ENCODE measurements at regions not wholly inside any gene's neighbourhood (a gene's known extent, or its start where the extent isn't known, plus 50 kb on each side); places are given as distances from the start of the nearest gene placed in this dataset.

GRCh38 chr13:59300355-59301173 lies 863.2 kb downstream of the DIAPH3 start:
- peaks cover 0 to 1% (median 0%) of the 10 kb centered on the region in 7 donors for H3K4me1 Mint-ChIP-seq
- Histone ChIP-seq H3K4me3 (ENCODE audit: low read length) (no peak overlapping the region), H3K27me3 (ENCODE audit: control insufficient read depth in 2 of 2, insufficient read depth in 2 of 2, low read length in 2 of 2) (no peaks in the 10 kb centered on the region), H3K9me3 (ENCODE audit: control insufficient read depth in 2 of 3, low read length in 3 of 3) (no peaks in the 10 kb centered on the region), H3K4me1 (ENCODE audit: control insufficient read depth in 2 of 2, insufficient read depth in 2 of 2, low read length in 2 of 2) (no peaks in the 10 kb centered on the region), H3K27ac (ENCODE audit: low read depth, low read length) (no peak overlapping the region), H3K36me3 (ENCODE audit: control insufficient read depth in 2 of 3, insufficient read depth in 3 of 3, low read length in 3 of 3) (no peaks in the 10 kb centered on the region)
- ChIA-PET POLR2A (no interaction called here), CTCF (interaction anchor here (0.6 kb wide), 1 partner anchor 60 kb away, joined by 3 read pairs; no protein-coding TSS in a partner anchor)
- H3K36me3 Mint-ChIP-seq, result no peaks in the 10 kb centered on the region
- H3K9me3 Mint-ChIP-seq, result peaks cover 0 to 15% (median 5%) of the 10 kb centered on the region in 11 donors
- H3K4me3 Mint-ChIP-seq, result no peak overlapping the region
- H3K27me3 Mint-ChIP-seq, result peaks cover 0 to 7% (median 5%) of the 10 kb centered on the region in 5 donors
- intact Hi-C loops (cut with micrococcal nuclease), result no loop called here
- DNase-seq, result no peak
- peak overlapping the region in 1 of 9 donors; percentile 0 for H3K27ac Mint-ChIP-seq
- ATAC-seq, result no peak

GRCh38 chr13:59301174-59301567 lies 862.6 kb downstream of the DIAPH3 start:
- Histone ChIP-seq H3K27ac (ENCODE audit: low read depth, low read length) (no peak overlapping the region), H3K27me3 (ENCODE audit: control insufficient read depth in 2 of 2, insufficient read depth in 2 of 2, low read length in 2 of 2) (no peaks in the 10 kb centered on the region), H3K4me3 (ENCODE audit: low read length) (no peak overlapping the region), H3K9me3 (ENCODE audit: control insufficient read depth in 2 of 3, low read length in 3 of 3) (no peaks in the 10 kb centered on the region), H3K36me3 (ENCODE audit: control insufficient read depth in 2 of 3, insufficient read depth in 3 of 3, low read length in 3 of 3) (no peaks in the 10 kb centered on the region), H3K4me1 (ENCODE audit: control insufficient read depth in 2 of 2, insufficient read depth in 2 of 2, low read length in 2 of 2) (no peaks in the 10 kb centered on the region)
- ATAC-seq (no peak), DNase-seq (no peak)
- Mint-ChIP-seq H3K9me3 (peaks cover 0 to 10% (median 4%) of the 10 kb centered on the region in 11 donors), H3K4me3 (no peak overlapping the region), H3K27ac (peak overlapping the region in 1 of 9 donors; percentile 0), H3K27me3 (peaks cover 0 to 7% (median 5%) of the 10 kb centered on the region in 5 donors), H3K4me1 (peaks cover 0 to 1% (median 0%) of the 10 kb centered on the region in 7 donors), H3K36me3 (no peaks in the 10 kb centered on the region)
- POLR2A ChIA-PET, result no interaction called here
- CTCF ChIA-PET, result no interaction called here
- intact Hi-C loops (cut with micrococcal nuclease), result no loop called here

- Histone ChIP-seq H3K27me3 (ENCODE audit: control insufficient read depth in 2 of 2, insufficient read depth in 2 of 2, low read length in 2 of 2) (no peaks in the 10 kb centered on the region), H3K27ac (ENCODE audit: low read depth, low read length) (no peak overlapping the region), H3K36me3 (ENCODE audit: control insufficient read depth in 2 of 3, insufficient read depth in 3 of 3, low read length in 3 of 3) (no peaks in the 10 kb centered on the region), H3K4me3 (ENCODE audit: low read length) (no peak overlapping the region), H3K4me1 (ENCODE audit: control insufficient read depth in 2 of 2, insufficient read depth in 2 of 2, low read length in 2 of 2) (no peaks in the 10 kb centered on the region), H3K9me3 (ENCODE audit: control insufficient read depth in 2 of 3, low read length in 3 of 3) (no peaks in the 10 kb centered on the region)
- ChIA-PET POLR2A (no interaction called here), CTCF (no interaction called here)
- peaks cover 0 to 1% (median 0%) of the 10 kb centered on the region in 7 donors for H3K4me1 Mint-ChIP-seq
- peaks cover 0 to 7% (median 6%) of the 10 kb centered on the region in 5 donors for H3K27me3 Mint-ChIP-seq
- no peaks in the 10 kb centered on the region for H3K36me3 Mint-ChIP-seq
- intact Hi-C loops (cut with micrococcal nuclease), result no loop called here
- ATAC-seq (no peak), DNase-seq (no peak)
- no peak overlapping the region for H3K27ac Mint-ChIP-seq
- peaks cover 0 to 4% (median 0%) of the 10 kb centered on the region in 11 donors for H3K9me3 Mint-ChIP-seq
- H3K4me3 Mint-ChIP-seq, result no peak overlapping the region
Observed at GRCh38 chr13:59303433-59303832, 860.3 kb downstream of the DIAPH3 start.

GRCh38 chr13:59304596-59304995 lies 859.1 kb downstream of the DIAPH3 start:
- POLR2A ChIA-PET, result no interaction called here
- Mint-ChIP-seq H3K4me1 (peaks cover 0 to 1% (median 0%) of the 10 kb centered on the region in 7 donors), H3K4me3 (no peak overlapping the region), H3K27me3 (peaks cover 0 to 12% (median 6%) of the 10 kb centered on the region in 5 donors), H3K9me3 (peaks cover 0 to 4% (median 0%) of the 10 kb centered on the region in 11 donors), H3K27ac (no peak overlapping the region), H3K36me3 (no peaks in the 10 kb centered on the region)
- Histone ChIP-seq H3K27me3 (ENCODE audit: control insufficient read depth in 2 of 2, insufficient read depth in 2 of 2, low read length in 2 of 2) (no peaks in the 10 kb centered on the region), H3K9me3 (ENCODE audit: control insufficient read depth in 2 of 3, low read length in 3 of 3) (no peaks in the 10 kb centered on the region), H3K27ac (ENCODE audit: low read depth, low read length) (no peak overlapping the region), H3K4me3 (ENCODE audit: low read length) (no peak overlapping the region), H3K4me1 (ENCODE audit: control insufficient read depth in 2 of 2, insufficient read depth in 2 of 2, low read length in 2 of 2) (no peaks in the 10 kb centered on the region), H3K36me3 (ENCODE audit: control insufficient read depth in 2 of 3, insufficient read depth in 3 of 3, low read length in 3 of 3) (no peaks in the 10 kb centered on the region)
- CTCF ChIA-PET, result no interaction called here
- ATAC-seq, result no peak
- intact Hi-C loops (cut with micrococcal nuclease), result no loop called here
- DNase-seq, result no peak

GRCh38 chr13:59305896-59306295 lies 857.8 kb downstream of the DIAPH3 start:
- POLR2A ChIA-PET, result no interaction called here
- Histone ChIP-seq H3K36me3 (ENCODE audit: control insufficient read depth in 2 of 3, insufficient read depth in 3 of 3, low read length in 3 of 3) (no peaks in the 10 kb centered on the region), H3K9me3 (ENCODE audit: control insufficient read depth in 2 of 3, low read length in 3 of 3) (no peaks in the 10 kb centered on the region), H3K27me3 (ENCODE audit: control insufficient read depth in 2 of 2, insufficient read depth in 2 of 2, low read length in 2 of 2) (no peaks in the 10 kb centered on the region), H3K4me1 (ENCODE audit: control insufficient read depth in 2 of 2, insufficient read depth in 2 of 2, low read length in 2 of 2) (no peaks in the 10 kb centered on the region), H3K4me3 (ENCODE audit: low read length) (no peak overlapping the region), H3K27ac (ENCODE audit: low read depth, low read length) (no peak overlapping the region)
- CTCF ChIA-PET, result no interaction called here
- Mint-ChIP-seq H3K9me3 (peaks cover 0 to 3% (median 0%) of the 10 kb centered on the region in 11 donors), H3K27me3 (peaks cover 0 to 12% (median 6%) of the 10 kb centered on the region in 5 donors), H3K4me3 (no peak overlapping the region), H3K27ac (no peak overlapping the region), H3K4me1 (no peaks in the 10 kb centered on the region), H3K36me3 (no peaks in the 10 kb centered on the region)
- intact Hi-C loops (cut with micrococcal nuclease), result no loop called here
- no peak for ATAC-seq
- no peak for DNase-seq

GRCh38 chr13:59312776-59313175 lies 851.0 kb downstream of the DIAPH3 start:
- DNase-seq (no peak), ATAC-seq (no peak)
- Histone ChIP-seq H3K27ac (ENCODE audit: low read depth, low read length) (no peak overlapping the region), H3K9me3 (ENCODE audit: control insufficient read depth in 2 of 3, low read length in 3 of 3) (no peaks in the 10 kb centered on the region), H3K36me3 (ENCODE audit: control insufficient read depth in 2 of 3, insufficient read depth in 3 of 3, low read length in 3 of 3) (no peaks in the 10 kb centered on the region), H3K27me3 (ENCODE audit: control insufficient read depth in 2 of 2, insufficient read depth in 2 of 2, low read length in 2 of 2) (no peaks in the 10 kb centered on the region), H3K4me1 (ENCODE audit: control insufficient read depth in 2 of 2, insufficient read depth in 2 of 2, low read length in 2 of 2) (no peaks in the 10 kb centered on the region), H3K4me3 (ENCODE audit: low read length) (no peak overlapping the region)
- ChIA-PET CTCF (no interaction called here), POLR2A (no interaction called here)
- peaks cover 0 to 5% (median 0%) of the 10 kb centered on the region in 11 donors for H3K9me3 Mint-ChIP-seq
- no peaks in the 10 kb centered on the region for H3K36me3 Mint-ChIP-seq
- peaks cover 0 to 12% (median 3%) of the 10 kb centered on the region in 5 donors for H3K27me3 Mint-ChIP-seq
- intact Hi-C loops (cut with micrococcal nuclease), result loop anchor here in 1 of 2 donors (10.0 kb wide), 1 partner anchor 1688 kb away; no protein-coding TSS in a partner anchor
- H3K27ac Mint-ChIP-seq, result no peak overlapping the region
- H3K4me3 Mint-ChIP-seq, result no peak overlapping the region
- H3K4me1 Mint-ChIP-seq, result no peaks in the 10 kb centered on the region
